WTC11 (cell line): ENCODE measurements at regions not wholly inside any gene's neighbourhood (a gene's known extent, or its start where the extent isn't known, plus 50 kb on each side); places are given as distances from the start of the nearest gene placed in this dataset.

Source experiments
- ATAC-seq: fragments of 200-7000 bp; cut with Tn5 transposase; 2 replicates; pipeline ENCODE4 v1.10.0; 2021; ENCODE audit warnings: mild to moderate bottlenecking, moderate library complexity
- CTCF ChIA-PET: fragments of 300-600 bp; sonication (Branson Sonifier 250); formaldehyde crosslinking; loops from one replicate; lab custom pipeline; 2021; ENCODE audit warnings: antibody characterized with exemption; lab: Charles Lee
- POLR2A ChIA-PET: fragments of 350-600 bp; sonication (Branson Sonifier 250); formaldehyde crosslinking; loops from one replicate; lab custom pipeline; 2021; ENCODE audit warnings: antibody characterized with exemption; lab: Charles Lee
- DNase-seq: peaks from one replicate; pipeline ENCODE4 v3.0.0; 2021; ENCODE audit warnings: low spot score
- H3K27ac Mint-ChIP-seq: 2 replicates; pipeline ENCODE4 v1.8.0; 2021; ENCODE audit warnings: mixed read lengths
- H3K27me3 Mint-ChIP-seq: 2 replicates; pipeline ENCODE4 v1.8.0; 2021; ENCODE audit warnings: low read depth, mild to moderate bottlenecking, moderate library complexity, mixed read lengths
- H3K36me3 Mint-ChIP-seq: 2 replicates; pipeline ENCODE4 v1.8.0; 2021; ENCODE audit warnings: mixed read lengths
- H3K4me1 Mint-ChIP-seq: 2 replicates; pipeline ENCODE4 v1.8.0; 2022; ENCODE audit warnings: mixed read lengths
- H3K4me3 Mint-ChIP-seq: 2 replicates; pipeline ENCODE4 v1.8.0; 2021; ENCODE audit warnings: mild to moderate bottlenecking, moderate library complexity, mixed read lengths
- H3K9me3 Mint-ChIP-seq: 2 replicates; pipeline ENCODE4 v1.8.0; 2021; ENCODE audit warnings: mixed read lengths
- CREM ChIP-seq: sonication (generic); formaldehyde crosslinking; IDR thresholded peaks from 2 replicates; pipeline ENCODE4 v1.8.1; 2022; ENCODE audit warnings: mild to moderate bottlenecking, missing genetic modification reagents, moderate library complexity
- JUN ChIP-seq: sonication (generic); formaldehyde crosslinking; IDR thresholded peaks from 2 replicates; pipeline ENCODE4 v1.8.0; 2023; ENCODE audit warnings: mild to moderate bottlenecking, missing genetic modification reagents
- KAT7 ChIP-seq: sonication (generic); formaldehyde crosslinking; IDR thresholded peaks from 2 replicates; pipeline ENCODE4 v1.8.1; 2023; ENCODE audit warnings: missing genetic modification reagents, mild to moderate bottlenecking, borderline replicate concordance
- NFE2L1 ChIP-seq: sonication (generic); formaldehyde crosslinking; IDR thresholded peaks from 2 replicates; pipeline ENCODE4 v1.8.1; 2023; ENCODE audit warnings: missing genetic modification reagents
- NR1H2 ChIP-seq: sonication (generic); formaldehyde crosslinking; IDR thresholded peaks from 2 replicates; pipeline ENCODE4 v1.9.0; 2021; ENCODE audit warnings: mild to moderate bottlenecking, moderate library complexity, missing genetic modification reagents
- NR2C2 ChIP-seq: sonication (generic); formaldehyde crosslinking; IDR thresholded peaks from 2 replicates; pipeline ENCODE4 v1.8.0; 2022; ENCODE audit warnings: mild to moderate bottlenecking, missing genetic modification reagents
- NR3C1 ChIP-seq: sonication (generic); formaldehyde crosslinking; conservative IDR thresholded peaks from 2 replicates; pipeline ENCODE4 v1.8.1; 2023; ENCODE audit warnings: low read depth, mild to moderate bottlenecking, missing genetic modification reagents
- OVOL2 ChIP-seq: fragments of 250-450 bp; sonication (Bioruptor Pico); IDR thresholded peaks from 2 replicates; pipeline ENCODE4 v1.9.0; 2021; ENCODE audit warnings: mild to moderate bottlenecking, borderline replicate concordance
- SMAD3 ChIP-seq: sonication (generic); formaldehyde crosslinking; IDR thresholded peaks from 2 replicates; pipeline ENCODE4 v1.8.0; 2022; ENCODE audit warnings: missing genetic modification reagents, mild to moderate bottlenecking, borderline replicate concordance
- TEAD1 ChIP-seq: sonication (generic); formaldehyde crosslinking; IDR thresholded peaks from 2 replicates; pipeline ENCODE4 v1.8.0; 2022; ENCODE audit warnings: mild to moderate bottlenecking, missing genetic modification reagents
- TP53 ChIP-seq: sonication (generic); formaldehyde crosslinking; IDR thresholded peaks from 2 replicates; pipeline ENCODE4 v1.8.1; 2023; ENCODE audit warnings: mild to moderate bottlenecking, missing genetic modification reagents
- ZNF219 ChIP-seq: sonication (generic); formaldehyde crosslinking; IDR thresholded peaks from 2 replicates; pipeline ENCODE4 v1.8.0; 2023; ENCODE audit warnings: missing genetic modification reagents, mild to moderate bottlenecking, borderline replicate concordance
- ZNF423 ChIP-seq: fragments of 250-450 bp; sonication (Bioruptor Pico); IDR thresholded peaks from 2 replicates; pipeline ENCODE4 v2.1.2; 2022; ENCODE audit warnings: mild to moderate bottlenecking, moderate library complexity
- TF ChIP-seq, protein P1 (sequence below): sonication (generic); formaldehyde crosslinking; IDR thresholded peaks from 2 replicates; pipeline ENCODE4 v1.8.1; 2023; ENCODE audit warnings: mild to moderate bottlenecking, missing genetic modification reagents, moderate library complexity
- TF ChIP-seq, protein P2 (sequence below): sonication (generic); formaldehyde crosslinking; IDR thresholded peaks from 2 replicates; pipeline ENCODE4 v1.8.1; 2023; ENCODE audit warnings: mild to moderate bottlenecking, missing genetic modification reagents
- TF ChIP-seq, protein P3 (sequence below): fragments of 250-450 bp; sonication (Bioruptor Pico); IDR thresholded peaks from 2 replicates; pipeline ENCODE4 v1.8.0; 2021; ENCODE audit warnings: mild to moderate bottlenecking
- TF ChIP-seq, protein P4 (sequence below): fragments of 200-600 bp; IDR thresholded peaks from 2 replicates; pipeline ENCODE4 v1.8.0; 2022; ENCODE audit warnings: antibody characterized with exemption
- TF ChIP-seq, protein P5 (sequence below): sonication (generic); formaldehyde crosslinking; conservative IDR thresholded peaks from 2 replicates; pipeline ENCODE4 v1.8.1; 2023; ENCODE audit warnings: mild to moderate bottlenecking, low read depth, missing genetic modification reagents, moderate library complexity
- TF ChIP-seq, protein P6 (sequence below): sonication (generic); formaldehyde crosslinking; IDR thresholded peaks from 2 replicates; pipeline ENCODE4 v1.8.0; 2023; ENCODE audit warnings: missing genetic modification reagents, mild to moderate bottlenecking, borderline replicate concordance

DNA sequence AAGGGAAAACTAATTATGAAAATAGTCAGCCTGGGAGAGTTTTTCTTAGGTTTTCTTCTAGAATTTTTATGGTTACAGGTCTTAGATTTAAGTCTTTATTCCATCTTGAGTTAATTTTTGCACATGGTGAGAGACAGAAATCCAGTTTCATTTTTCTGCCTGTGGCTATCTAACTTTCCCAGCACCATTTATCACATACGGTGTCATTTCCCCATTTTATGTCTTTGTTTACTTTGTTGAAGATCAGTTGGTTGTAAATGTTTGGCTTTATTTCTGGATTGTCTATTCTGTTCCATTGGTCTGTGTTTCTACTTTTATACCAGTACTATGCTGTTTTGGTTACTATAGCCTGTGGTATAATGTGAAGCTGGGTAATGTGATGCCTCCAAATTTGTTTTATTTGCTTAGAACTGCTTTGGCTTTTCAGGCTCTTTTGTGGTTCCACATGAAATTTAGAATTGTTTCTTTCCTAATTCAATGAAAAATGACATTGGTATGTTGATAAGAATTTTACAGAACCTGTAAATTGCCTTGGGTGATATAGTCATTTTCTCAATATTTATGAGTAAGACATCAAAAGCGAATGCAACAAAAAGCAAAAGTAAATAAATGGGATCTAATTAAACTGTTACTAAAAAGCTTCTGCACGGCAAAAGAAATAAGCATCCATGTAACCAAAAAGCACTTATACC, 146.1 kb upstream of the NOL4 start:
- no peak for DNase-seq
- H3K4me1 Mint-ChIP-seq: no peaks in the 10 kb centered on the region
- CTCF ChIA-PET: no interaction called here
- ATAC-seq: no peak
- POLR2A ChIA-PET: no interaction called here
- no peak overlapping the region for H3K4me3 Mint-ChIP-seq
- H3K36me3 Mint-ChIP-seq: no peaks in the 10 kb centered on the region
- TF ChIP-seq, protein P1, sequence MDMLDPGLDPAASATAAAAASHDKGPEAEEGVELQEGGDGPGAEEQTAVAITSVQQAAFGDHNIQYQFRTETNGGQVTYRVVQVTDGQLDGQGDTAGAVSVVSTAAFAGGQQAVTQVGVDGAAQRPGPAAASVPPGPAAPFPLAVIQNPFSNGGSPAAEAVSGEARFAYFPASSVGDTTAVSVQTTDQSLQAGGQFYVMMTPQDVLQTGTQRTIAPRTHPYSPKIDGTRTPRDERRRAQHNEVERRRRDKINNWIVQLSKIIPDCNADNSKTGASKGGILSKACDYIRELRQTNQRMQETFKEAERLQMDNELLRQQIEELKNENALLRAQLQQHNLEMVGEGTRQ (CRISPR knock-in tag): no peak
- TF ChIP-seq TP53 (CRISPR knock-in tag) (no peak), CREM (CRISPR knock-in tag) (no peak), KAT7 (CRISPR knock-in tag) (no peak), SMAD3 (CRISPR knock-in tag) (no peak), TEAD1 (CRISPR knock-in tag) (no peak), NFE2L1 (CRISPR knock-in tag) (no peak), NR2C2 (CRISPR knock-in tag) (no peak), NR3C1 (no peak), NR1H2 (CRISPR knock-in tag) (no peak), ZNF423 (CRISPR knock-in tag) (no peak)
- TF ChIP-seq, protein P2, sequence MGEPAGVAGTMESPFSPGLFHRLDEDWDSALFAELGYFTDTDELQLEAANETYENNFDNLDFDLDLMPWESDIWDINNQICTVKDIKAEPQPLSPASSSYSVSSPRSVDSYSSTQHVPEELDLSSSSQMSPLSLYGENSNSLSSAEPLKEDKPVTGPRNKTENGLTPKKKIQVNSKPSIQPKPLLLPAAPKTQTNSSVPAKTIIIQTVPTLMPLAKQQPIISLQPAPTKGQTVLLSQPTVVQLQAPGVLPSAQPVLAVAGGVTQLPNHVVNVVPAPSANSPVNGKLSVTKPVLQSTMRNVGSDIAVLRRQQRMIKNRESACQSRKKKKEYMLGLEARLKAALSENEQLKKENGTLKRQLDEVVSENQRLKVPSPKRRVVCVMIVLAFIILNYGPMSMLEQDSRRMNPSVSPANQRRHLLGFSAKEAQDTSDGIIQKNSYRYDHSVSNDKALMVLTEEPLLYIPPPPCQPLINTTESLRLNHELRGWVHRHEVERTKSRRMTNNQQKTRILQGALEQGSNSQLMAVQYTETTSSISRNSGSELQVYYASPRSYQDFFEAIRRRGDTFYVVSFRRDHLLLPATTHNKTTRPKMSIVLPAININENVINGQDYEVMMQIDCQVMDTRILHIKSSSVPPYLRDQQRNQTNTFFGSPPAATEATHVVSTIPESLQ: no peak
- TF ChIP-seq, protein P3, sequence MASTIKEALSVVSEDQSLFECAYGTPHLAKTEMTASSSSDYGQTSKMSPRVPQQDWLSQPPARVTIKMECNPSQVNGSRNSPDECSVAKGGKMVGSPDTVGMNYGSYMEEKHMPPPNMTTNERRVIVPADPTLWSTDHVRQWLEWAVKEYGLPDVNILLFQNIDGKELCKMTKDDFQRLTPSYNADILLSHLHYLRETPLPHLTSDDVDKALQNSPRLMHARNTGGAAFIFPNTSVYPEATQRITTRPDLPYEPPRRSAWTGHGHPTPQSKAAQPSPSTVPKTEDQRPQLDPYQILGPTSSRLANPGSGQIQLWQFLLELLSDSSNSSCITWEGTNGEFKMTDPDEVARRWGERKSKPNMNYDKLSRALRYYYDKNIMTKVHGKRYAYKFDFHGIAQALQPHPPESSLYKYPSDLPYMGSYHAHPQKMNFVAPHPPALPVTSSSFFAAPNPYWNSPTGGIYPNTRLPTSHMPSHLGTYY (CRISPR knock-in tag): no peak
- TF ChIP-seq, protein P4, sequence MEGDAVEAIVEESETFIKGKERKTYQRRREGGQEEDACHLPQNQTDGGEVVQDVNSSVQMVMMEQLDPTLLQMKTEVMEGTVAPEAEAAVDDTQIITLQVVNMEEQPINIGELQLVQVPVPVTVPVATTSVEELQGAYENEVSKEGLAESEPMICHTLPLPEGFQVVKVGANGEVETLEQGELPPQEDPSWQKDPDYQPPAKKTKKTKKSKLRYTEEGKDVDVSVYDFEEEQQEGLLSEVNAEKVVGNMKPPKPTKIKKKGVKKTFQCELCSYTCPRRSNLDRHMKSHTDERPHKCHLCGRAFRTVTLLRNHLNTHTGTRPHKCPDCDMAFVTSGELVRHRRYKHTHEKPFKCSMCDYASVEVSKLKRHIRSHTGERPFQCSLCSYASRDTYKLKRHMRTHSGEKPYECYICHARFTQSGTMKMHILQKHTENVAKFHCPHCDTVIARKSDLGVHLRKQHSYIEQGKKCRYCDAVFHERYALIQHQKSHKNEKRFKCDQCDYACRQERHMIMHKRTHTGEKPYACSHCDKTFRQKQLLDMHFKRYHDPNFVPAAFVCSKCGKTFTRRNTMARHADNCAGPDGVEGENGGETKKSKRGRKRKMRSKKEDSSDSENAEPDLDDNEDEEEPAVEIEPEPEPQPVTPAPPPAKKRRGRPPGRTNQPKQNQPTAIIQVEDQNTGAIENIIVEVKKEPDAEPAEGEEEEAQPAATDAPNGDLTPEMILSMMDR: no peak
- no peaks in the 10 kb centered on the region for H3K27me3 Mint-ChIP-seq
- H3K9me3 Mint-ChIP-seq: peaks cover 5% of the 10 kb centered on the region; the same call in 1 of the 2 replicates
- no peak overlapping the region for H3K27ac Mint-ChIP-seq

DNA sequence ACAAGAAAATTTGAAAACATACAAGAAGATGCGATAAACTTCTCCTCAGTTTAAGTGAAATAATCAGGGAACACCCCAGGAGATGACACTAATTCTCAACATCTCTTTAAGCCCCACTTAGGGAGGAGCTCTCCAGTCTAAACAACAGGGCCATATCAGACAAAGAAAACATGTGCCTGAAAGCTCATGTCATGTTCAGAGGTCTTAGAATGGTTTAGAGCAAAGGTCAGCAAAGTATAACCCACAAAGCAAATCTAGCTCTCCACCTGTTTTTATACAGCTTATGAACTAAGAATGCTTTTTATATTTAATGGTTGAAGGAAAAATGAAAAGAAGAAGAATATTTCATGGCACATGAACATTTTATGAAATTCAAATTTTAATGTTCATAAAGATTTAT, 155.6 kb upstream of the NOL4 start:
- DNase-seq (no peak), ATAC-seq (no peak)
- CTCF ChIA-PET: no interaction called here
- TF ChIP-seq, protein P2: no peak
- TF ChIP-seq OVOL2 (no peak), ZNF219 (CRISPR knock-in tag) (no peak), JUN (no peak)
- TF ChIP-seq, protein P5, sequence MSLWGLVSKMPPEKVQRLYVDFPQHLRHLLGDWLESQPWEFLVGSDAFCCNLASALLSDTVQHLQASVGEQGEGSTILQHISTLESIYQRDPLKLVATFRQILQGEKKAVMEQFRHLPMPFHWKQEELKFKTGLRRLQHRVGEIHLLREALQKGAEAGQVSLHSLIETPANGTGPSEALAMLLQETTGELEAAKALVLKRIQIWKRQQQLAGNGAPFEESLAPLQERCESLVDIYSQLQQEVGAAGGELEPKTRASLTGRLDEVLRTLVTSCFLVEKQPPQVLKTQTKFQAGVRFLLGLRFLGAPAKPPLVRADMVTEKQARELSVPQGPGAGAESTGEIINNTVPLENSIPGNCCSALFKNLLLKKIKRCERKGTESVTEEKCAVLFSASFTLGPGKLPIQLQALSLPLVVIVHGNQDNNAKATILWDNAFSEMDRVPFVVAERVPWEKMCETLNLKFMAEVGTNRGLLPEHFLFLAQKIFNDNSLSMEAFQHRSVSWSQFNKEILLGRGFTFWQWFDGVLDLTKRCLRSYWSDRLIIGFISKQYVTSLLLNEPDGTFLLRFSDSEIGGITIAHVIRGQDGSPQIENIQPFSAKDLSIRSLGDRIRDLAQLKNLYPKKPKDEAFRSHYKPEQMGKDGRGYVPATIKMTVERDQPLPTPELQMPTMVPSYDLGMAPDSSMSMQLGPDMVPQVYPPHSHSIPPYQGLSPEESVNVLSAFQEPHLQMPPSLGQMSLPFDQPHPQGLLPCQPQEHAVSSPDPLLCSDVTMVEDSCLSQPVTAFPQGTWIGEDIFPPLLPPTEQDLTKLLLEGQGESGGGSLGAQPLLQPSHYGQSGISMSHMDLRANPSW: no peak
- TF ChIP-seq, protein P6, sequence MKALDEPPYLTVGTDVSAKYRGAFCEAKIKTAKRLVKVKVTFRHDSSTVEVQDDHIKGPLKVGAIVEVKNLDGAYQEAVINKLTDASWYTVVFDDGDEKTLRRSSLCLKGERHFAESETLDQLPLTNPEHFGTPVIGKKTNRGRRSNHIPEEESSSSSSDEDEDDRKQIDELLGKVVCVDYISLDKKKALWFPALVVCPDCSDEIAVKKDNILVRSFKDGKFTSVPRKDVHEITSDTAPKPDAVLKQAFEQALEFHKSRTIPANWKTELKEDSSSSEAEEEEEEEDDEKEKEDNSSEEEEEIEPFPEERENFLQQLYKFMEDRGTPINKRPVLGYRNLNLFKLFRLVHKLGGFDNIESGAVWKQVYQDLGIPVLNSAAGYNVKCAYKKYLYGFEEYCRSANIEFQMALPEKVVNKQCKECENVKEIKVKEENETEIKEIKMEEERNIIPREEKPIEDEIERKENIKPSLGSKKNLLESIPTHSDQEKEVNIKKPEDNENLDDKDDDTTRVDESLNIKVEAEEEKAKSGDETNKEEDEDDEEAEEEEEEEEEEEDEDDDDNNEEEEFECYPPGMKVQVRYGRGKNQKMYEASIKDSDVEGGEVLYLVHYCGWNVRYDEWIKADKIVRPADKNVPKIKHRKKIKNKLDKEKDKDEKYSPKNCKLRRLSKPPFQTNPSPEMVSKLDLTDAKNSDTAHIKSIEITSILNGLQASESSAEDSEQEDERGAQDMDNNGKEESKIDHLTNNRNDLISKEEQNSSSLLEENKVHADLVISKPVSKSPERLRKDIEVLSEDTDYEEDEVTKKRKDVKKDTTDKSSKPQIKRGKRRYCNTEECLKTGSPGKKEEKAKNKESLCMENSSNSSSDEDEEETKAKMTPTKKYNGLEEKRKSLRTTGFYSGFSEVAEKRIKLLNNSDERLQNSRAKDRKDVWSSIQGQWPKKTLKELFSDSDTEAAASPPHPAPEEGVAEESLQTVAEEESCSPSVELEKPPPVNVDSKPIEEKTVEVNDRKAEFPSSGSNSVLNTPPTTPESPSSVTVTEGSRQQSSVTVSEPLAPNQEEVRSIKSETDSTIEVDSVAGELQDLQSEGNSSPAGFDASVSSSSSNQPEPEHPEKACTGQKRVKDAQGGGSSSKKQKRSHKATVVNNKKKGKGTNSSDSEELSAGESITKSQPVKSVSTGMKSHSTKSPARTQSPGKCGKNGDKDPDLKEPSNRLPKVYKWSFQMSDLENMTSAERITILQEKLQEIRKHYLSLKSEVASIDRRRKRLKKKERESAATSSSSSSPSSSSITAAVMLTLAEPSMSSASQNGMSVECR: no peak
- TF ChIP-seq, all 79 proteins: peak for 0
- Mint-ChIP-seq H3K27ac (no peak overlapping the region), H3K4me3 (no peak overlapping the region), H3K27me3 (no peaks in the 10 kb centered on the region), H3K36me3 (no peaks in the 10 kb centered on the region), H3K4me1 (no peaks in the 10 kb centered on the region), H3K9me3 (no peaks in the 10 kb centered on the region)
- POLR2A ChIA-PET: no interaction called here
